ENCODE measurements at regions not wholly inside any gene's neighbourhood (a gene's known extent, or its start where the extent isn't known, plus 50 kb on each side); places are given as distances from the start of the nearest gene placed in this dataset.

GRCh38 chr1:79369091-79369490, 362.6 kb upstream of the ADGRL4 start:
- DNase-seq (ENCODE audit: low spot score): no peak
- in situ Hi-C loops (cut with MboI; ENCODE audit: low pct_unique_long_range_greater_than_20kb, low sequenced_read_pairs, unreplicated experiment): loop anchor here (25.0 kb wide), 1 partner anchor 532 kb away; no protein-coding TSS in a partner anchor

GRCh38 chr1:79364896-79365295, 358.4 kb upstream of the ADGRL4 start:
- TF ChIP-seq CTCF (IDR thresholded peaks at IDR 0.05; ENCODE audit: extremely low read depth, insufficient read depth, missing control alignments): no peak
- in situ Hi-C loops (cut with MboI; ENCODE audit: low pct_unique_long_range_greater_than_20kb, low sequenced_read_pairs, unreplicated experiment): loop anchor here (25.0 kb wide), 1 partner anchor 528 kb away; no protein-coding TSS in a partner anchor
- no peak for DNase-seq (ENCODE audit: low spot score)

More at GRCh38 chr1:79369091-79369490, 362.6 kb upstream of the ADGRL4 start:
- no peak for TF ChIP-seq CTCF (IDR thresholded peaks at IDR 0.05; ENCODE audit: extremely low read depth, insufficient read depth, missing control alignments)

- in situ Hi-C loops (cut with MboI; ENCODE audit: low pct_unique_long_range_greater_than_20kb, low sequenced_read_pairs, unreplicated experiment): loop anchor here (25.0 kb wide), 1 partner anchor 526 kb away; no protein-coding TSS in a partner anchor
- no peak for TF ChIP-seq CTCF (IDR thresholded peaks at IDR 0.05; ENCODE audit: extremely low read depth, insufficient read depth, missing control alignments)
- DNase-seq (ENCODE audit: low spot score): no peak
These were observed 356.9 kb upstream of the ADGRL4 start for GRCh38 chr1:79363430-79363829.

- no peak for TF ChIP-seq CTCF (IDR thresholded peaks at IDR 0.05; ENCODE audit: extremely low read depth, insufficient read depth, missing control alignments)
- no peak for DNase-seq (ENCODE audit: low spot score)
- in situ Hi-C loops (cut with MboI; ENCODE audit: low pct_unique_long_range_greater_than_20kb, low sequenced_read_pairs, unreplicated experiment): loop anchor here (25.0 kb wide), 1 partner anchor 525 kb away; no protein-coding TSS in a partner anchor
These were observed 355.9 kb upstream of the ADGRL4 start for GRCh38 chr1:79362470-79362869.

GRCh38 chr1:79355090-79355489, 348.6 kb upstream of the ADGRL4 start:
- no peak for DNase-seq (ENCODE audit: low spot score)
- in situ Hi-C loops (cut with MboI; ENCODE audit: low pct_unique_long_range_greater_than_20kb, low sequenced_read_pairs, unreplicated experiment): loop anchor here (25.0 kb wide), 1 partner anchor 518 kb away; no protein-coding TSS in a partner anchor
- no peak for TF ChIP-seq CTCF (IDR thresholded peaks at IDR 0.05; ENCODE audit: extremely low read depth, insufficient read depth, missing control alignments)

- TF ChIP-seq CTCF (IDR thresholded peaks at IDR 0.05; ENCODE audit: extremely low read depth, insufficient read depth, missing control alignments): peak; percentile 52
- in situ Hi-C loops (cut with MboI; ENCODE audit: low pct_unique_long_range_greater_than_20kb, low sequenced_read_pairs, unreplicated experiment): loop anchor here (25.0 kb wide), 1 partner anchor 516 kb away; no protein-coding TSS in a partner anchor
- no peak for DNase-seq (ENCODE audit: low spot score)
These were observed 346.7 kb upstream of the ADGRL4 start for GRCh38 chr1:79353224-79353623.

Measured in GM13977 (cell line).